ENCODE measurements at regions not wholly inside any gene's neighbourhood (a gene's known extent, or its start where the extent isn't known, plus 50 kb on each side); places are given as distances from the start of the nearest gene placed in this dataset.

GRCh38 chr11:96706761-96707160, 316.9 kb downstream of the JRKL start:
- Histone ChIP-seq H3K36me3 (ENCODE audit: control insufficient read depth, insufficient read depth, low read length) (no peaks in the 10 kb centered on the region), H3K4me3 (ENCODE audit: low read depth, low read length) (no peak overlapping the region), H3K4me1 (ENCODE audit: control insufficient read depth, insufficient read depth, low read length, poor library complexity, severe bottlenecking) (no peaks in the 10 kb centered on the region), H3K27me3 (ENCODE audit: control insufficient read depth, insufficient read depth, low read length) (no peaks in the 10 kb centered on the region), H3K9me3 (ENCODE audit: control insufficient read depth in 2 of 2, low read length in 2 of 2) (no peaks in the 10 kb centered on the region), H3K27ac (ENCODE audit: insufficient read depth, low read length, poor library complexity, severe bottlenecking) (no peak overlapping the region)
- Mint-ChIP-seq H3K27ac (no peak overlapping the region), H3K9me3 (peaks cover 0 to 7% (median 0%) of the 10 kb centered on the region in 7 donors), H3K4me3 (no peak overlapping the region), H3K4me1 (no peaks in the 10 kb centered on the region), H3K36me3 (no peaks in the 10 kb centered on the region), H3K27me3 (no peaks in the 10 kb centered on the region)
- no peak for ATAC-seq (ENCODE audit: low read depth in 2 of 2)
- DNase-seq, result no peak

GRCh38 chr11:96707273-96707672, 317.5 kb downstream of the JRKL start:
- Mint-ChIP-seq H3K9me3 (peaks cover 0 to 7% (median 0%) of the 10 kb centered on the region in 7 donors), H3K4me1 (no peaks in the 10 kb centered on the region), H3K27me3 (no peaks in the 10 kb centered on the region), H3K36me3 (no peaks in the 10 kb centered on the region), H3K4me3 (no peak overlapping the region), H3K27ac (no peak overlapping the region)
- H3K4me3 ChIP-seq (ENCODE audit: low read depth, low read length), result no peak overlapping the region
- ATAC-seq (ENCODE audit: low read depth in 2 of 2), result no peak
- H3K4me1 ChIP-seq (ENCODE audit: control insufficient read depth, insufficient read depth, low read length, poor library complexity, severe bottlenecking), result no peaks in the 10 kb centered on the region
- H3K36me3 ChIP-seq (ENCODE audit: control insufficient read depth, insufficient read depth, low read length), result no peaks in the 10 kb centered on the region
- H3K27me3 ChIP-seq (ENCODE audit: control insufficient read depth, insufficient read depth, low read length), result no peaks in the 10 kb centered on the region
- no peak overlapping the region for H3K27ac ChIP-seq (ENCODE audit: insufficient read depth, low read length, poor library complexity, severe bottlenecking)
- no peaks in the 10 kb centered on the region for H3K9me3 ChIP-seq (ENCODE audit: control insufficient read depth in 2 of 2, low read length in 2 of 2)
- DNase-seq, result no peak

GRCh38 chr11:96708219-96708878, 318.5 kb downstream of the JRKL start:
- H3K4me1 Mint-ChIP-seq, result no peaks in the 10 kb centered on the region
- no peak overlapping the region for H3K4me3 ChIP-seq (ENCODE audit: low read depth, low read length)
- ATAC-seq (ENCODE audit: low read depth in 2 of 2) (no peak), DNase-seq (no peak)
- H3K9me3 ChIP-seq (ENCODE audit: control insufficient read depth in 2 of 2, low read length in 2 of 2), result no peaks in the 10 kb centered on the region
- H3K9me3 Mint-ChIP-seq, result peaks cover 0 to 7% (median 0%) of the 10 kb centered on the region in 7 donors
- no peaks in the 10 kb centered on the region for H3K36me3 Mint-ChIP-seq
- no peak overlapping the region for H3K27ac Mint-ChIP-seq
- H3K4me3 Mint-ChIP-seq, result no peak overlapping the region
- no peaks in the 10 kb centered on the region for H3K27me3 Mint-ChIP-seq
- H3K4me1 ChIP-seq (ENCODE audit: control insufficient read depth, insufficient read depth, low read length, poor library complexity, severe bottlenecking), result no peaks in the 10 kb centered on the region
- H3K27me3 ChIP-seq (ENCODE audit: control insufficient read depth, insufficient read depth, low read length), result no peaks in the 10 kb centered on the region
- H3K36me3 ChIP-seq (ENCODE audit: control insufficient read depth, insufficient read depth, low read length), result no peaks in the 10 kb centered on the region
- H3K27ac ChIP-seq (ENCODE audit: insufficient read depth, low read length, poor library complexity, severe bottlenecking), result no peak overlapping the region

- no peak overlapping the region for H3K4me3 ChIP-seq (ENCODE audit: low read depth, low read length)
- H3K27ac ChIP-seq (ENCODE audit: insufficient read depth, low read length, poor library complexity, severe bottlenecking), result no peak overlapping the region
- H3K4me1 ChIP-seq (ENCODE audit: control insufficient read depth, insufficient read depth, low read length, poor library complexity, severe bottlenecking), result no peaks in the 10 kb centered on the region
- Mint-ChIP-seq H3K27me3 (no peaks in the 10 kb centered on the region), H3K4me1 (no peaks in the 10 kb centered on the region), H3K9me3 (peaks cover 0 to 9% (median 0%) of the 10 kb centered on the region in 7 donors), H3K27ac (no peak overlapping the region), H3K4me3 (no peak overlapping the region), H3K36me3 (no peaks in the 10 kb centered on the region)
- no peaks in the 10 kb centered on the region for H3K9me3 ChIP-seq (ENCODE audit: control insufficient read depth in 2 of 2, low read length in 2 of 2)
- no peaks in the 10 kb centered on the region for H3K36me3 ChIP-seq (ENCODE audit: control insufficient read depth, insufficient read depth, low read length)
- no peaks in the 10 kb centered on the region for H3K27me3 ChIP-seq (ENCODE audit: control insufficient read depth, insufficient read depth, low read length)
- ATAC-seq (ENCODE audit: low read depth in 2 of 2) (no peak), DNase-seq (no peak)
Observed at GRCh38 chr11:96713301-96713700, 323.5 kb downstream of the JRKL start.

- Mint-ChIP-seq H3K9me3 (peaks cover 0 to 7% (median 3%) of the 10 kb centered on the region in 7 donors), H3K36me3 (no peaks in the 10 kb centered on the region), H3K4me1 (no peaks in the 10 kb centered on the region), H3K4me3 (no peak overlapping the region), H3K27me3 (no peaks in the 10 kb centered on the region), H3K27ac (no peak overlapping the region)
- ATAC-seq (ENCODE audit: low read depth in 2 of 2) (no peak), DNase-seq (no peak)
- Histone ChIP-seq H3K4me3 (ENCODE audit: low read depth, low read length) (no peak overlapping the region), H3K27me3 (ENCODE audit: control insufficient read depth, insufficient read depth, low read length) (no peaks in the 10 kb centered on the region), H3K9me3 (ENCODE audit: control insufficient read depth in 2 of 2, low read length in 2 of 2) (no peaks in the 10 kb centered on the region), H3K27ac (ENCODE audit: insufficient read depth, low read length, poor library complexity, severe bottlenecking) (no peak overlapping the region), H3K36me3 (ENCODE audit: control insufficient read depth, insufficient read depth, low read length) (no peaks in the 10 kb centered on the region), H3K4me1 (ENCODE audit: control insufficient read depth, insufficient read depth, low read length, poor library complexity, severe bottlenecking) (no peaks in the 10 kb centered on the region)
Observed at GRCh38 chr11:96714689-96715088, 324.9 kb downstream of the JRKL start.

GRCh38 chr11:96715208-96715607, 325.4 kb downstream of the JRKL start:
- H3K9me3 ChIP-seq (ENCODE audit: control insufficient read depth in 2 of 2, low read length in 2 of 2), result no peaks in the 10 kb centered on the region
- no peaks in the 10 kb centered on the region for H3K4me1 ChIP-seq (ENCODE audit: control insufficient read depth, insufficient read depth, low read length, poor library complexity, severe bottlenecking)
- Mint-ChIP-seq H3K27ac (no peak overlapping the region), H3K4me3 (no peak overlapping the region), H3K36me3 (no peaks in the 10 kb centered on the region), H3K9me3 (peaks cover 0 to 8% (median 3%) of the 10 kb centered on the region in 7 donors), H3K4me1 (no peaks in the 10 kb centered on the region), H3K27me3 (no peaks in the 10 kb centered on the region)
- H3K36me3 ChIP-seq (ENCODE audit: control insufficient read depth, insufficient read depth, low read length), result no peaks in the 10 kb centered on the region
- H3K27me3 ChIP-seq (ENCODE audit: control insufficient read depth, insufficient read depth, low read length), result no peaks in the 10 kb centered on the region
- H3K4me3 ChIP-seq (ENCODE audit: low read depth, low read length), result no peak overlapping the region
- ATAC-seq (ENCODE audit: low read depth in 2 of 2) (no peak), DNase-seq (no peak)
- no peak overlapping the region for H3K27ac ChIP-seq (ENCODE audit: insufficient read depth, low read length, poor library complexity, severe bottlenecking)

GRCh38 chr11:96736601-96737000, 346.8 kb downstream of the JRKL start:
- ATAC-seq (ENCODE audit: low read depth in 2 of 2), result no peak
- no peaks in the 10 kb centered on the region for H3K9me3 ChIP-seq (ENCODE audit: control insufficient read depth in 2 of 2, low read length in 2 of 2)
- Mint-ChIP-seq H3K27me3 (no peaks in the 10 kb centered on the region), H3K4me3 (no peak overlapping the region), H3K4me1 (no peaks in the 10 kb centered on the region), H3K9me3 (peaks cover 0 to 6% (median 2%) of the 10 kb centered on the region in 7 donors), H3K36me3 (no peaks in the 10 kb centered on the region), H3K27ac (no peak overlapping the region)
- no peaks in the 10 kb centered on the region for H3K36me3 ChIP-seq (ENCODE audit: control insufficient read depth, insufficient read depth, low read length)
- H3K27me3 ChIP-seq (ENCODE audit: control insufficient read depth, insufficient read depth, low read length), result no peaks in the 10 kb centered on the region
- no peak for DNase-seq
- H3K4me1 ChIP-seq (ENCODE audit: control insufficient read depth, insufficient read depth, low read length, poor library complexity, severe bottlenecking), result no peaks in the 10 kb centered on the region
- no peak overlapping the region for H3K27ac ChIP-seq (ENCODE audit: insufficient read depth, low read length, poor library complexity, severe bottlenecking)
- H3K4me3 ChIP-seq (ENCODE audit: low read depth, low read length), result no peak overlapping the region

GRCh38 chr11:96738311-96738710, 348.5 kb downstream of the JRKL start:
- H3K4me1 ChIP-seq (ENCODE audit: control insufficient read depth, insufficient read depth, low read length, poor library complexity, severe bottlenecking), result no peaks in the 10 kb centered on the region
- no peaks in the 10 kb centered on the region for H3K36me3 ChIP-seq (ENCODE audit: control insufficient read depth, insufficient read depth, low read length)
- H3K27ac ChIP-seq (ENCODE audit: insufficient read depth, low read length, poor library complexity, severe bottlenecking), result no peak overlapping the region
- H3K36me3 Mint-ChIP-seq, result no peaks in the 10 kb centered on the region
- H3K27me3 Mint-ChIP-seq, result no peaks in the 10 kb centered on the region
- DNase-seq (no peak), ATAC-seq (ENCODE audit: low read depth in 2 of 2) (no peak)
- H3K9me3 ChIP-seq (ENCODE audit: control insufficient read depth in 2 of 2, low read length in 2 of 2), result no peaks in the 10 kb centered on the region
- H3K4me3 Mint-ChIP-seq, result no peak overlapping the region
- no peaks in the 10 kb centered on the region for H3K27me3 ChIP-seq (ENCODE audit: control insufficient read depth, insufficient read depth, low read length)
- peaks cover 0 to 9% (median 2%) of the 10 kb centered on the region in 7 donors for H3K9me3 Mint-ChIP-seq
- no peak overlapping the region for H3K4me3 ChIP-seq (ENCODE audit: low read depth, low read length)
- H3K27ac Mint-ChIP-seq, result no peak overlapping the region
- H3K4me1 Mint-ChIP-seq, result no peaks in the 10 kb centered on the region
